Stimulated activated effector memory CD8-positive, alpha-beta T cell treated with anti-CD3 and anti-CD28 coated beads, Interleukin-12 subunit alpha, Interleukin-12 subunit beta, amount 100 ng/mL, for 72 hours (primary cell): ENCODE measurements at regions not wholly inside any gene's neighbourhood (a gene's known extent, or its start where the extent isn't known, plus 50 kb on each side); places are given as distances from the start of the nearest gene placed in this dataset.

Source experiments
- ATAC-seq: fragments of 150-1000 bp; cut with Tn5 transposase; 2 replicates; pipeline ENCODE4 v1.10.0; 2021
- DNase-seq, 2 donors: peaks; one replicate each; pipeline ENCODE4 v3.0.0; 2021 to 2022; ENCODE audit warnings: low spot score in 2 of 2
- H3K27ac Mint-ChIP-seq: one replicate; pipeline ENCODE4 v1.8.0; 2022; ENCODE audit warnings: mild to moderate bottlenecking, mixed read lengths
- H3K36me3 Mint-ChIP-seq: one replicate; pipeline ENCODE4 v1.8.0; 2022; ENCODE audit warnings: mild to moderate bottlenecking, mixed read lengths
- H3K4me1 Mint-ChIP-seq: one replicate; pipeline ENCODE4 v1.8.0; 2022; ENCODE audit warnings: mixed read lengths
- H3K4me3 Mint-ChIP-seq: one replicate; pipeline ENCODE4 v1.8.0; 2022; ENCODE audit warnings: mild to moderate bottlenecking, mixed read lengths
- H3K9me3 Mint-ChIP-seq: one replicate; pipeline ENCODE4 v1.8.0; 2022; ENCODE audit warnings: mixed read lengths

DNA sequence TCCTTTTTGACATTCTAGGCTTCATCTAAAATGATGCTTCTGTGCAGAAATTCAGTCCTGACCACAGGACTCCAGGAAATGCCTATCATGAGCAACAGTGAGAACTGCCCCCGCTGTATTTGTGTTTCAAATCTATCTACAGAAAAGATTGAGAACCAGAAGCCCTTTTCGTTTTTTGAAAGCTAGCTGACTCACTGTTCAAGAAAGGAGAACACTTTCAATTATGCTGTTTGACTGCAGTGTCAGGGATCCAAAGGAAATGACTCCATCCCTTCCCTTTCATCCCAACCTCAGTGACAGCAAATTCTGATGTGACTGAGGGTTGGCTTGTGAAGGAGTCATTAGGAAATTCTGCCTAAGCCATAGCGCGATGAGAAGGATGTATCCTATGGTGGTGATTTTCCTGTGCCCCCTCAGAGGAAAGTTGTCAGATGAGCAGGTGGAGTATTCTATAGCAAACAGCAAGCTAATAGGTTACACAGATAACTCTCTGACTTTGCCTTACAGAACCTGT, 622.3 kb downstream of the TMEM114 start:
- Mint-ChIP-seq H3K27ac (no peak overlapping the region), H3K36me3 (no peaks in the 10 kb centered on the region), H3K4me1 (no peaks in the 10 kb centered on the region), H3K4me3 (no peak overlapping the region), H3K9me3 (peaks cover 21% of the 10 kb centered on the region)
- no peak for ATAC-seq
- no peak for DNase-seq

DNA sequence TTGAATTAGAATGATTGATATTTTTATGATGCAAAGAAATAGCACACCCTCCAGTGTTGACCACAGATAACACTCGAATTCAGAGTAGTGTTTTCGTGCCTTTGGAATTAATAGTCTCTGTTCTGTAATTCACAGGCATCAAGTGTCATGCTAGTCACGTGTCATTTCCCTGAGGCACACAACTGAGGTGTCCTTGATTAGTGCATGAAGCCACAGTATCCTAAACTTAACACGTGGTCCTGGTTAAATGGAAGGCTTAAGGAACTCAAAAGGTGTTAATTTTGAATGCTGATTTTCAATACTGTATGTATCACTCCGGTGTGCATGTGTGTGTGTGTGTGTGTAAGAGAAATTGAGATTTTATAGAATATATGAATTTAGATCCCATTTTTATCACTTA, 625.6 kb downstream of the TMEM114 start:
- Mint-ChIP-seq H3K4me1 (no peaks in the 10 kb centered on the region), H3K4me3 (no peak overlapping the region), H3K9me3 (peaks cover 20% of the 10 kb centered on the region), H3K36me3 (no peaks in the 10 kb centered on the region), H3K27ac (no peak overlapping the region)
- no peak for DNase-seq
- ATAC-seq: no peak

DNA sequence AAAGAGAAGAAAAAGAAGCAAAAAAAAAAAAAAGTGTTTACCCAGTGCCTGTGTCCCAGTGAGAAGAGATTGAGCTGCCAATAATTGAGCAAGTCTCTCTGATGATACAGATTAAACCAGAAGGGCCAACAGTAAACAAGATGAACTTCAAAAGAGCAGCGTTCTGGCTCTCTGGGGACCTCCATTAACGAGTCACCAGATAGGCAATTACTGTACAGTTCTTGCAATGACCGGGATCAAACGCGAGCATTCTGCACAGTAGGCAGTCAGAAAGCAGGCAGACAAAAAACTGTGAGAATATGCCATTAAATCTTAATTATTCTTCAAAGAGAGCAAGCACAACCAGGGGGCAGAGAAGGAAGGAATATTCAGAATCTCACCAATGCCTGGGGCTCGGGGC, 626.1 kb downstream of the TMEM114 start:
- no peak overlapping the region for H3K27ac Mint-ChIP-seq
- no peak for ATAC-seq
- H3K36me3 Mint-ChIP-seq: no peaks in the 10 kb centered on the region
- DNase-seq: no peak
- no peak overlapping the region for H3K4me3 Mint-ChIP-seq
- peaks cover 17% of the 10 kb centered on the region for H3K9me3 Mint-ChIP-seq
- H3K4me1 Mint-ChIP-seq: no peaks in the 10 kb centered on the region

DNA sequence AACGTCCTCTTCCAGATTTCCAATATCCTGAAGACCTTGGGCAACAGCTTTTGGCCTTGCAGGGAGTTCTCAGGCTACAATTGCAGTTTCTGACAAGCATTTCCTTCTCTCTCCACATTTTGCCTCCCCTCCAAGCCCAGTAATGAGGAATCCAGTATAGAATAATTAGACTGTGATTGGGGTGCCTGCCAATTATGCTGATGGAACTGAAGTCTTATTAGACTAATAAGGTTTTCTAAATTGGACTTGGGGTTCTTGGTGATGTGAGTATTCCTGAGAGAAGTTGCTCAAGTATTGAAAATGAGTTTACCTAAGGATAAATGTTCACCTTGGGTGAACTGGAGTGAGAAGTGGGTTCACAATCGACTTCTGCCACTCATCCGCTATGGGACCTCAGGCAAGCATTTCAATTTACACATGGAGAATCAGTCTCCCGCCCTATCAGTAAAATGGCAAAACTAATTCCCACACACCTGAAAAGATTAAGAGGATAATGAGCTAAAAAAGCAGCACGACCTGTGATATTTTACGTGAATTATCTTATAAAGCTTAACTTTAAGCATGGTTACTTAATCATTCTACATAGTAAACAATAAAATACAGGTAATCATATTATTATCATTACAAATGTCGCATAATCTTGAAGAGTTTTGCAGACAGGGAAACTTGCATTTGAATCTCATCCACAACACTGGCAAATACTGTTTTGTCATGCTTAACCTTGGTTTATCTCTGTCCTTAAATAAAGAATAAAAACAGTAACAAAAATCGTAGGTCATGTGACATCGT, 628.0 kb downstream of the TMEM114 start:
- no peak overlapping the region for H3K4me3 Mint-ChIP-seq
- no peak overlapping the region for H3K27ac Mint-ChIP-seq
- no peaks in the 10 kb centered on the region for H3K36me3 Mint-ChIP-seq
- H3K4me1 Mint-ChIP-seq: no peaks in the 10 kb centered on the region
- H3K9me3 Mint-ChIP-seq: peaks cover 23% of the 10 kb centered on the region
- no peak for DNase-seq
- no peak for ATAC-seq

DNA sequence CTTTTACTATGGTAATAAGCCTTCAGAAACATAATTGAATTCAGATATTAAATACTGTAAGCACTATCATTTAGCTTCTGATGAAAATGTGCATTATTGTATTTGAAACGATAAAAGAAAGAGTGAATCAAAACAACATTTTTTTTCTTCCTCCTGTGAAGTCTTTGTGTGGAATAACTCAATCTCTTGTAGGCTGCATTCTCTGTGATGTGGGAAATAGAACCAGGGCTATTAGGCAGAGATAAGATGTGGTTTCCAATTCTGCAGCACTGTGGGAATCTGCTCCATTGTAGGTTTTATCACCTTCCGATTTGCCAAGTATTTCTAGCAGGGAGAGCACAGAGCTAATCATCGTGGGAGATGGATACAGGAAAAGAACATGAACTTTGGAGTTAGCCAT, 624.5 kb downstream of the RBFOX1 start:
- no peak overlapping the region for H3K27ac Mint-ChIP-seq
- no peak overlapping the region for H3K4me3 Mint-ChIP-seq
- H3K36me3 Mint-ChIP-seq: no peaks in the 10 kb centered on the region

DNA sequence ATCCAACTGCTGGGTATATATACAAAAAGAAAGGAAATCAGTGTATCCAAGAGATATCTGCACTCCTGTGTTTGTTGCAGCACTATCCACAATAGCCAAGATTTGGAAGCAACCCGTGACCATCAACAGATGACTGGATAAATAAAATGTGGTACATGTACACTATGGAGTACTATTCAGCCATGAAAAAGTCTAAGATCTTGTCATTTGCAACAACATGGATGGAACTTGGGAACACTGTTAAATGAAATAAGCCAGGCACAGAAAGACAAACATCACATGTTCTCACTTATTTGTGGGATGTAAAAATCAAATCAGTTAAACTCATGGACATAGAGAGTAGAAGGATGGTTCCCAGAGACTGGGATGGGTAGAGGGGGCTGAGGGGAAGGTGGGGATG, 620.7 kb downstream of the RBFOX1 start:
- no peak overlapping the region for H3K4me3 Mint-ChIP-seq
- no peak overlapping the region for H3K27ac Mint-ChIP-seq
- H3K9me3 Mint-ChIP-seq: peaks cover 19% of the 10 kb centered on the region
- no peaks in the 10 kb centered on the region for H3K36me3 Mint-ChIP-seq
- ATAC-seq: no peak
- no peak for DNase-seq
- H3K4me1 Mint-ChIP-seq: no peaks in the 10 kb centered on the region

More for the DNA sequence above, 624.5 kb downstream of the RBFOX1 start:
- ATAC-seq (no peak), DNase-seq (no peak)
- no peaks in the 10 kb centered on the region for H3K4me1 Mint-ChIP-seq
- peaks cover 22% of the 10 kb centered on the region for H3K9me3 Mint-ChIP-seq

DNA sequence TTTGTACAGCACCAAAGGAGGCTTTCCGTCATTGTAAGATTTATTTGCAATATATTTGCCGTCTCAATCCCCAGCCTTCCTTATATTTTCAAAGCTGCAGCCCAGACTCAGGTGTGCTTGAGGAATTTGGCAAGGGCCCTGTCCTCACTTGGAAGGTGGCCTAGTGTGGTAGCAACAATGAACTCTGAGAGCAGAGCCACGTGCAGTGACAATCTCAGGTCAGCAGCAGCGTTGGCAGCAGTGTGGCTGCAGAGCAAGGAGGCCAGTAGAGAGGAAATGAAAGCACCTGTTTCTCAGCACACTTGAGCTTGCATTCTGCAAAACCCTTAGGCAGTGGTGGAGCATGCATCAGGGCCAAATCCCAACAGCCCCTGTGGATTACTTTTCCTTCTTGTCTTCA, 613.5 kb downstream of the RBFOX1 start:
- ATAC-seq (no peak), DNase-seq (no peak)
- Mint-ChIP-seq H3K36me3 (no peaks in the 10 kb centered on the region), H3K27ac (no peak overlapping the region), H3K4me3 (no peak overlapping the region), H3K9me3 (peaks cover 12% of the 10 kb centered on the region), H3K4me1 (no peaks in the 10 kb centered on the region)

DNA sequence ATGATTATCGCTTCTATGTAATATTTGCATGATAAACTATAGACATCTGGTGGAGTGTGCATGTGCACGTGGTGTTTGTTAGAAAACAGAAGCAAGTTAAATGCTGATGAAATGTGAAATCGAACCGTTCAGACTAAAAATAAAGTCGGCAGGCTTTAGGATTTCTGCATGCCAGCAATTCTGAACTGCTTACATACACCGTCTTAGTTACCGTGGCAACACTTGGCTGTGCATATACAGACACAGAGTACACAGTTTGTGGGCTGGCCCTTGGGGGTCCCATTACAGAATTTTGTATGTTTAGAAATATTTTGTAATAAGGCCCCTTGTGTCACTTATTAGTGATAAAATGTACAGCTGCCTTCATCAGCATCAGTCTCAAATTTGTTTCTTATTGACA, 605.5 kb downstream of the RBFOX1 start:
- no peak for DNase-seq
- ATAC-seq: no peak
- H3K4me3 Mint-ChIP-seq: no peak overlapping the region
- no peaks in the 10 kb centered on the region for H3K36me3 Mint-ChIP-seq
- no peaks in the 10 kb centered on the region for H3K4me1 Mint-ChIP-seq
- no peak overlapping the region for H3K27ac Mint-ChIP-seq
- H3K9me3 Mint-ChIP-seq: peaks cover 12% of the 10 kb centered on the region

DNA sequence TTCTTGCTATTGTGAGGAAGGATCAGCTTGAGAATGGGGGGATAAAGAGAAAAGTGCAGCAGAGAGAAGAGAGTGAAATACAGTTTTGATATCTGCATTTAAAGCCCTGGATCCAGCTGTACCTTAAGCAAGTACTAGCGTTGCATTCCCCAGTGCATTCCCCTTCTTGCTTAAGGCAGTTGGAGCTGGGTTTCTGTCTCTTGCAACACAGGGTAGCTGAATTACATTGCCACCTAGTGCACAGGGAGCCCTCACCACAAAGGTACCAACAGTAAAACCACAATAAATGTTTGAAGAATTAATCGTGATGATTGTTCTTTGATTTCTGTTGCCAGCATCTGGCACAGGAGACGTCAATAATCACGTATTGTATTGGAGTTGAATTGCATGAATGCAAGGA, 588.7 kb downstream of the RBFOX1 start:
- Mint-ChIP-seq H3K27ac (no peak overlapping the region), H3K9me3 (peaks cover 11% of the 10 kb centered on the region)
- ATAC-seq: no peak

DNA sequence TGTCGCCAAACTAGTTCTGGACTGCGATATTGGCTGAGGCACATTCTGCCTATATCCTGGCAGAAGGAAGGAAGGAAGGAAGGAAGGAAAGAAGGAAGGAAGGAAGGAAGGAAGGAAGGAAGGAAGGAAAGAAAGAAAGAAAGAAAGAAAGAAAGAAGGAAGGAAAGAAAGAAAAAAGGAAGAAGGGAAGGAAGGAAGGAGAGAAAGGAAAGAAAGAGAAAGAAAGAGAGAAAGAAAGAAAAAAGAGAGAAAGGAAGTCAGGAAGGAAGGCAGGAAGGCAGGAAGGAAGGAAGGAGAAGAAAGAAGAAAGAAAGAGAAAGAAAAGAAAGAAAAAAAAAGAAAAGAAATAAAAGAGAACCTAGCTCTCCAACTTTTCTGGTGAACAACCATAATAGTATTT, 587.1 kb downstream of the RBFOX1 start:
- Mint-ChIP-seq H3K36me3 (no peaks in the 10 kb centered on the region), H3K9me3 (peaks cover 12% of the 10 kb centered on the region), H3K27ac (no peak overlapping the region), H3K4me1 (no peaks in the 10 kb centered on the region), H3K4me3 (no peak overlapping the region)
- no peak for ATAC-seq
- DNase-seq: no peak

More for the DNA sequence above, 588.7 kb downstream of the RBFOX1 start:
- H3K4me3 Mint-ChIP-seq: no peak overlapping the region
- no peak for DNase-seq
- H3K4me1 Mint-ChIP-seq: no peaks in the 10 kb centered on the region
- H3K36me3 Mint-ChIP-seq: no peaks in the 10 kb centered on the region

DNA sequence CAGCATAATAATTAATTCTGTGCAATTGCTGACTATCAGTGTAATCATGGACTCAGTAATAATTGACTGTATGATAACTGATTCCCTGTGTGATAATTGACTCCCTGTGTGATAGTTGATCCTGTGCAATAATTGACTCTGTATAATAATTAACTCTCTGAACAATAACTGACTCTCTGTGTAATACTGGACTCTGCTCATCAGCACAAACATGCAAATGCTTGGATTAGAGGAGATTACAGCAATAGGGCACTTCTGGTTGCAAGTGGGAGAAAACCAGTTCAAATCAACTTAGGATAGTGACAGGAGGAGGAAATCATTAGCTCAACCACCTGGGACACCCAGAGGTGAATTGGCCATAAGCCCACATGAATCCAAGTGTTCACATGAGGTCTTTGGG, 582.1 kb downstream of the RBFOX1 start:
- ATAC-seq (no peak), DNase-seq (no peak)
- Mint-ChIP-seq H3K4me3 (no peak overlapping the region), H3K4me1 (no peaks in the 10 kb centered on the region), H3K27ac (no peak overlapping the region), H3K36me3 (no peaks in the 10 kb centered on the region), H3K9me3 (peaks cover 15% of the 10 kb centered on the region)

DNA sequence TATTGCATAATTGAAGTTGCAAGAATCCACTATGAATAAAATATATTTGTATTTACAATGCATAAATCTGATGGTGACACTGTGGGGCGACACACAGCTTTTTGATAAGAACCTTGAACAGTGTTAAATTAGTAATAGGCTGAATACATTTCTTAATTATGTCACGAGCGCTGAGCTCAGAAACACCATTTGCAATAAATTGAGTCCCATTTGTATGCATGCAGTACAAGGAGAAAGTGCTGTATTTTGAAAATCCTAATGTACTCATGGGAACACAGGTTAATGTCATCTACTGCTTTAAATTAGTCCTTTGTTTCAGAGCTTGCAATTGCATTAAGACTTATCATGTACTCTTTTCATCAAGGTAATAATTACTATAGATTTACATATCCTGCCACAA, 579.5 kb downstream of the RBFOX1 start:
- Mint-ChIP-seq H3K9me3 (peaks cover 13% of the 10 kb centered on the region), H3K4me3 (no peak overlapping the region), H3K27ac (no peak overlapping the region), H3K4me1 (no peaks in the 10 kb centered on the region), H3K36me3 (no peaks in the 10 kb centered on the region)
- DNase-seq: no peak
- no peak for ATAC-seq

DNA sequence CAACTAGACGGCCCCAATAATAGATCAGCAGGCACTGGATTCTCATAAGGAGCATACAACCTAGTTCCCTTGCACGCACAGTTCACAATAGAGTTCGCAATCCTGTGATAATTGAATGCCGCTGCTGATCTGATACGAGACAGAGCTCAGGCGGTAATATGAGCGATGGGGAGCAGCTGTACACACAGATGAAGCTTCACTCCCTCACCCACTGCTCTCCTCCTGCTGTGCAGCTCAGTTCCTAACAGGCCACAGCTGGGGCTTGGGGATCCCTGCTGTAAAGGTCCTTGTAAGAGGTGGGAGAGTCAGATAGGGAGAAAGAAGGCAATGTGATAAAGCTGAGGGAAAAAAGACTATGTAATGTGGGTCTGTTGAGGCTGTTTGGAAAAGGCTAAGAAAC, 577.5 kb downstream of the RBFOX1 start:
- Mint-ChIP-seq H3K36me3 (no peaks in the 10 kb centered on the region), H3K4me1 (no peaks in the 10 kb centered on the region), H3K9me3 (peaks cover 12% of the 10 kb centered on the region), H3K27ac (no peak overlapping the region), H3K4me3 (no peak overlapping the region)
- ATAC-seq (no peak), DNase-seq (no peak)

DNA sequence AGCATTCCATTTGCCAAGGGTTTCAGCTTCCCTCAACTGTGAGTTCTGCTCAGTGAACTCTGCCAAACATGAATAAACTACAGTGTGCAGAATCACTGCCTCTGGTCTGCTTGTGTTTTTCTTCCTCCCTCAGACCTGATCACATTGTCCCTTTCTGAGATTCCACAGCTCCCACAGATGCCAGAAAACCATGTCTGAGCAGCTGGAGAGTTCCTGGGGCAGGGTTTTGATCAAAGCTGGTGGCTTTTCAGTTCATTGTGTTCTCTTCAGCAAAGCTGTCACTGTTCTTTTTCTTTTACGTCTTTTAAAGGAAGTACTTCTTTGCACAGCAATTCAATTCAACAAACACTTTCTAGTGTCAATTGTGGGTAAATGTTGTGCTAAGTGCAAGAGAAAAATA, 555.8 kb downstream of the RBFOX1 start:
- Mint-ChIP-seq H3K36me3 (no peaks in the 10 kb centered on the region), H3K9me3 (peaks cover 9% of the 10 kb centered on the region), H3K27ac (no peak overlapping the region), H3K4me1 (no peaks in the 10 kb centered on the region), H3K4me3 (no peak overlapping the region)
- DNase-seq: no peak
- ATAC-seq: no peak

DNA sequence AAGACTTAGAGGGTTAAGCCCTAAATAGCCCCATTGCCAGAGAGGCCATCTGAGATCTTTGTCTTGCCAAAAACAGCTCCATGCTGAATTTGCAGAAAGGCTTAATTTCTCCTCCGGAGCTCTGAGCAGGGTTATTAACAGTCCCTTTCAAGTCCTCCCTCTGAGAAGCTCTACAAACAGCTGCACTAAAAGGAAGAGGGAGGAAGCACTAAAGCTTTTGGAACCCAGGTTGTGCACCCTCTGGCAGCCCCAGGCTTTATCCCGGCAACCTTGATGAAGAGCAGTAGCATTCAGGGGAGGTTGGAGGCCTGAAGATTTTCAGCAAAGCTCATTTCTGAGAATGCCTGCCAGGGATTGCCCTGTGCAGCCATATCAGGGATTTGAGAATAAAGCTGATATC, 554.7 kb downstream of the RBFOX1 start:
- no peak overlapping the region for H3K27ac Mint-ChIP-seq

GRCh38 chr16:7871979-7872378, 539.3 kb downstream of the RBFOX1 start:
- Mint-ChIP-seq H3K4me1 (no peaks in the 10 kb centered on the region), H3K9me3 (peaks cover 26% of the 10 kb centered on the region)

More for the DNA sequence above, 554.7 kb downstream of the RBFOX1 start:
- no peak for DNase-seq
- no peak overlapping the region for H3K4me3 Mint-ChIP-seq
- no peaks in the 10 kb centered on the region for H3K4me1 Mint-ChIP-seq
- no peak for ATAC-seq
- peaks cover 6% of the 10 kb centered on the region for H3K9me3 Mint-ChIP-seq
- no peaks in the 10 kb centered on the region for H3K36me3 Mint-ChIP-seq

More at GRCh38 chr16:7871979-7872378, 539.3 kb downstream of the RBFOX1 start:
- H3K4me3 Mint-ChIP-seq: no peak overlapping the region
- no peak overlapping the region for H3K27ac Mint-ChIP-seq
- no peak for ATAC-seq
- H3K36me3 Mint-ChIP-seq: no peaks in the 10 kb centered on the region
- DNase-seq: no peak
